Posterior vena cava (tissue), 2 donors: ENCODE measurements at regions not wholly inside any gene's neighbourhood (a gene's known extent, or its start where the extent isn't known, plus 50 kb on each side); places are given as distances from the start of the nearest gene placed in this dataset.
"Not testable (repeated sequence)": the region's sequence is repeated elsewhere in the genome, so short reads cannot be mapped to it uniquely, and the experiment has no call there.

Source experiments
- DNase-seq: peaks from one replicate; pipeline ENCODE4 v3.0.0-alpha.2; 2020; ENCODE audit warnings: low spot score
- intact Hi-C, 2 donors: fragments of 100-400 bp; cut with DNase I; formaldehyde crosslinking; loops; one replicate each; pipeline versions ENCODE4 v1.14.1 to v1.14.2; 2022 to 2023
- donor health status: DM: yes; HTN: yes; CAD: no.
- donor health status: DM: yes; HTN: yes; CAD: no.

GRCh38 chr12:38238328-38238727, 78.2 kb upstream of the ALG10B start:
- DNase-seq, intact Hi-C loops: not testable (repeated sequence)

DNA sequence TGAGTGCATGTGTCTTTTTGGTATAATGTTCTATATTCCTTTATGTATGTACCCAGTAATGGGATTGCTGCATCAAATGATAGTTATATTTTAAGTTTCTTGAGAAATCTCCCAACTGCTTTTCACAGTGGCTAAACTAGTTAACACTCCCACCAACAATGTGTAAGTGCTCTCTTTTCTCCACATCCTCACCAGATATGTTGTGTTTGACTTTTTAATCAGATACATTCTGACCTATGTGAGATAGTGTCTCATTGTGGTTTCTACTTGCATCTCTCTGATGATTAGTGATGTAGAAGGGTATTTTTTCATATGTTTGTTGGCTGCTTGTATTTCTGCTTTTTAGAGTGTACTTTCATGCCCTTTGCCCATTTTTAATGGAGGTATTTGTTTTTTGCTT, 62.8 kb upstream of the ALG10B start:
- intact Hi-C loops: no loop called here
- no peak for DNase-seq

DNA sequence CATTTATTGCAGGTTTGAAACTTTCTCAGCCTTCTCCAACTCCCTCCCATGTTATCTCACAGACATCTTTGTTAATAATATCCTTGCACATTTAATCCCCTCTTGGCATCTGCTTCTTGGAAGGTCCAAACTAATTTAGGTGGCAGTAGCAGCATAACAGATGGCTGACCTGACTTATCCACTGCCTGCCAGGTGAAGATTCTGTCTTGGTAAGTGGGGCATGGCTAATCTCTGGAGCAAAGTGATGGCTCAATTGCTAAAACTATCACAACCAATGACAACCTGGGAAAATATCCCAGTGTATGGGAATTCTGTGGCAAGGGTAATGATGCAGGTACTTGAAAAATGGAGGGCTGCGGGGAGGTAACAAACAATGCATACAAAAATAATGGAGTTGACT, 58.2 kb upstream of the ALG10B start:
- no peak for DNase-seq
- intact Hi-C loops: no loop called here
